GM12878 (cell line): ENCODE measurements at regions not wholly inside any gene's neighbourhood (a gene's known extent, or its start where the extent isn't known, plus 50 kb on each side); places are given as distances from the start of the nearest gene placed in this dataset.

Experiments used
- BMI1 ChIP-seq: fragments of 450-650 bp; IDR thresholded peaks from 2 replicates; pipeline ENCODE4 v1.6.1; 2016; ENCODE audit warnings: mild to moderate bottlenecking, moderate library complexity, borderline replicate concordance
- EED ChIP-seq: sonication (generic); IDR thresholded peaks from 2 replicates; pipeline ENCODE4 v1.6.1; 2016; ENCODE audit warnings: antibody characterized with exemption, low read depth
- HDGF ChIP-seq: fragments of 450-650 bp; IDR thresholded peaks from 2 replicates; pipeline ENCODE4 v1.6.1; 2016; ENCODE audit warnings: antibody characterized with exemption
- NFIC ChIP-seq: IDR thresholded peaks from 2 replicates; pipeline ENCODE4 v1.6.1; 2012; ENCODE audit warnings: low read depth, mild to moderate bottlenecking, inconsistent platforms, low read length, moderate library complexity
- PAX8 ChIP-seq: fragments of 450-650 bp; IDR thresholded peaks from 2 replicates; pipeline ENCODE4 v1.6.1; 2017; ENCODE audit warnings: mild to moderate bottlenecking, moderate library complexity
- PML ChIP-seq: IDR thresholded peaks from 2 replicates; pipeline ENCODE4 v1.6.1; 2012; ENCODE audit warnings: low read length, inconsistent platforms
- POU2F2 ChIP-seq: IDR thresholded peaks from 3 replicates; pipeline ENCODE4 v1.6.1; 2011; ENCODE audit warnings: low read depth, mild to moderate bottlenecking, low read length, borderline replicate concordance
- SREBF2 ChIP-seq: IDR thresholded peaks from 2 replicates; pipeline ENCODE4 v1.6.1; 2012; ENCODE audit warnings: mild to moderate bottlenecking, low read length
- TAF1 ChIP-seq: IDR thresholded peaks from 2 replicates; pipeline ENCODE4 v1.6.1; 2011; ENCODE audit warnings: mild to moderate bottlenecking, low read depth, low read length, borderline replicate concordance
- ZNF384 ChIP-seq: IDR thresholded peaks from 2 replicates; pipeline ENCODE4 v1.6.1; 2012; ENCODE audit warnings: low read depth, mild to moderate bottlenecking, low read length, improper control_type of control experiment, borderline replicate concordance
- TF ChIP-seq, protein P1 (sequence below), 3 experiments: IDR thresholded peaks in 2 of 3; conservative IDR thresholded peaks in 1 of 3; 2 replicates each; pipeline ENCODE4 v1.5.1; 2011; ENCODE audit warnings: low read depth in 3 of 3, low read length in 3 of 3, mild to moderate bottlenecking in 3 of 3, control low read depth in 2 of 3, moderate library complexity in 2 of 3, inconsistent platforms in 1 of 3, mixed read lengths in 1 of 3; ENCODE audit not compliant: control insufficient read depth in 2 of 3, insufficient read depth in 1 of 3; ENCODE audit errors: extremely low read depth in 1 of 3
- TF ChIP-seq, protein P2 (sequence below): fragments of 450-650 bp; IDR thresholded peaks from 2 replicates; pipeline ENCODE4 v1.6.1; 2014; ENCODE audit warnings: mild to moderate bottlenecking
- TF ChIP-seq, protein P3 (sequence below): fragments of 450-650 bp; IDR thresholded peaks from 2 replicates; pipeline ENCODE4 v1.6.1; 2017; ENCODE audit warnings: mild to moderate bottlenecking, moderate library complexity

DNA sequence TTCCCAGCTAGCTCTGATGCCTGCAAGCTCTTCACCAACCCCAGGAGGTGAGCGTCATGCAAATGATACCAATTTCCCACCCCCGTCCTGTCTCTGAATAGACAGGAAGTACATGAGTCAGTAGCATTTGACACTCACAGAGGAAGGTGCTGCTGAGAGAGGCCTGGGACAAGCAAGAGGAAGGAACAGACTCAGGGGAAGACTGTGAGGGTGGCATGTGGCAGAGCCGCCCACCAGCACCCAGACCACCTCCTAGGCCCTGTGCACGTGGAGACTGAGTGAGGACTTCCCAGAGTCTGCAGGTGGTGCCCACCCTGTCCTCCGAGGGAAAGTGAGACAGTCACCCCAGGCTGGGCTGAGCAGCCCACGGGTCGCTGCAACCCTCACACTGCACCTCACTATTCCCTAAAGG, 199.5 kb upstream of the SFSWAP start (continued):
- TF ChIP-seq, protein P1, sequence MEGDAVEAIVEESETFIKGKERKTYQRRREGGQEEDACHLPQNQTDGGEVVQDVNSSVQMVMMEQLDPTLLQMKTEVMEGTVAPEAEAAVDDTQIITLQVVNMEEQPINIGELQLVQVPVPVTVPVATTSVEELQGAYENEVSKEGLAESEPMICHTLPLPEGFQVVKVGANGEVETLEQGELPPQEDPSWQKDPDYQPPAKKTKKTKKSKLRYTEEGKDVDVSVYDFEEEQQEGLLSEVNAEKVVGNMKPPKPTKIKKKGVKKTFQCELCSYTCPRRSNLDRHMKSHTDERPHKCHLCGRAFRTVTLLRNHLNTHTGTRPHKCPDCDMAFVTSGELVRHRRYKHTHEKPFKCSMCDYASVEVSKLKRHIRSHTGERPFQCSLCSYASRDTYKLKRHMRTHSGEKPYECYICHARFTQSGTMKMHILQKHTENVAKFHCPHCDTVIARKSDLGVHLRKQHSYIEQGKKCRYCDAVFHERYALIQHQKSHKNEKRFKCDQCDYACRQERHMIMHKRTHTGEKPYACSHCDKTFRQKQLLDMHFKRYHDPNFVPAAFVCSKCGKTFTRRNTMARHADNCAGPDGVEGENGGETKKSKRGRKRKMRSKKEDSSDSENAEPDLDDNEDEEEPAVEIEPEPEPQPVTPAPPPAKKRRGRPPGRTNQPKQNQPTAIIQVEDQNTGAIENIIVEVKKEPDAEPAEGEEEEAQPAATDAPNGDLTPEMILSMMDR (IDR thresholded peaks at IDR 0.05 in 2 of 3, conservative IDR thresholded peaks at IDR 0.05 in 1 of 3; ENCODE audit: control insufficient read depth in 2 of 3, extremely low read depth in 1 of 3, insufficient read depth in 1 of 3, low read depth in 3 of 3, low read length in 3 of 3): no peak
- no peak for TF ChIP-seq SREBF2
- peak; percentile 99 for TF ChIP-seq TAF1
- TF ChIP-seq BMI1: no peak
- TF ChIP-seq EED: no peak
- no peak for TF ChIP-seq PML
- TF ChIP-seq PAX8: no peak
- TF ChIP-seq NFIC: no peak
- peak; percentile 88; the same call in 2 of the 3 replicates for TF ChIP-seq POU2F2
- TF ChIP-seq, protein P2, sequence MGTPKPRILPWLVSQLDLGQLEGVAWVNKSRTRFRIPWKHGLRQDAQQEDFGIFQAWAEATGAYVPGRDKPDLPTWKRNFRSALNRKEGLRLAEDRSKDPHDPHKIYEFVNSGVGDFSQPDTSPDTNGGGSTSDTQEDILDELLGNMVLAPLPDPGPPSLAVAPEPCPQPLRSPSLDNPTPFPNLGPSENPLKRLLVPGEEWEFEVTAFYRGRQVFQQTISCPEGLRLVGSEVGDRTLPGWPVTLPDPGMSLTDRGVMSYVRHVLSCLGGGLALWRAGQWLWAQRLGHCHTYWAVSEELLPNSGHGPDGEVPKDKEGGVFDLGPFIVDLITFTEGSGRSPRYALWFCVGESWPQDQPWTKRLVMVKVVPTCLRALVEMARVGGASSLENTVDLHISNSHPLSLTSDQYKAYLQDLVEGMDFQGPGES: no peak
- peak; percentile 70; the same call in 1 of the 2 replicates for TF ChIP-seq HDGF
- TF ChIP-seq, protein P3, sequence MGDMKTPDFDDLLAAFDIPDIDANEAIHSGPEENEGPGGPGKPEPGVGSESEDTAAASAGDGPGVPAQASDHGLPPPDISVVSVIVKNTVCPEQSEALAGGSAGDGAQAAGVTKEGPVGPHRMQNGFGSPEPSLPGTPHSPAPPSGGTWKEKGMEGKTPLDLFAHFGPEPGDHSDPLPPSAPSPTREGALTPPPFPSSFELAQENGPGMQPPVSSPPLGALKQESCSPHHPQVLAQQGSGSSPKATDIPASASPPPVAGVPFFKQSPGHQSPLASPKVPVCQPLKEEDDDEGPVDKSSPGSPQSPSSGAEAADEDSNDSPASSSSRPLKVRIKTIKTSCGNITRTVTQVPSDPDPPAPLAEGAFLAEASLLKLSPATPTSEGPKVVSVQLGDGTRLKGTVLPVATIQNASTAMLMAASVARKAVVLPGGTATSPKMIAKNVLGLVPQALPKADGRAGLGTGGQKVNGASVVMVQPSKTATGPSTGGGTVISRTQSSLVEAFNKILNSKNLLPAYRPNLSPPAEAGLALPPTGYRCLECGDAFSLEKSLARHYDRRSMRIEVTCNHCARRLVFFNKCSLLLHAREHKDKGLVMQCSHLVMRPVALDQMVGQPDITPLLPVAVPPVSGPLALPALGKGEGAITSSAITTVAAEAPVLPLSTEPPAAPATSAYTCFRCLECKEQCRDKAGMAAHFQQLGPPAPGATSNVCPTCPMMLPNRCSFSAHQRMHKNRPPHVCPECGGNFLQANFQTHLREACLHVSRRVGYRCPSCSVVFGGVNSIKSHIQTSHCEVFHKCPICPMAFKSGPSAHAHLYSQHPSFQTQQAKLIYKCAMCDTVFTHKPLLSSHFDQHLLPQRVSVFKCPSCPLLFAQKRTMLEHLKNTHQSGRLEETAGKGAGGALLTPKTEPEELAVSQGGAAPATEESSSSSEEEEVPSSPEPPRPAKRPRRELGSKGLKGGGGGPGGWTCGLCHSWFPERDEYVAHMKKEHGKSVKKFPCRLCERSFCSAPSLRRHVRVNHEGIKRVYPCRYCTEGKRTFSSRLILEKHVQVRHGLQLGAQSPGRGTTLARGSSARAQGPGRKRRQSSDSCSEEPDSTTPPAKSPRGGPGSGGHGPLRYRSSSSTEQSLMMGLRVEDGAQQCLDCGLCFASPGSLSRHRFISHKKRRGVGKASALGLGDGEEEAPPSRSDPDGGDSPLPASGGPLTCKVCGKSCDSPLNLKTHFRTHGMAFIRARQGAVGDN: peak; percentile 35; the same call in 1 of the 2 replicates
- no peak for TF ChIP-seq ZNF384
